Uterus (tissue), 2 donors: ENCODE measurements at regions not wholly inside any gene's neighbourhood (a gene's known extent, or its start where the extent isn't known, plus 50 kb on each side); places are given as distances from the start of the nearest gene placed in this dataset.
"Not testable (repeated sequence)": the region's sequence is repeated elsewhere in the genome, so short reads cannot be mapped to it uniquely, and the experiment has no call there.

ENCODE experiments used
- POLR2A ChIP-seq, 2 donors: fragments of 450-650 bp; IDR thresholded peaks; one replicate each; pipeline ENCODE4 v1.6.1; 2016; ENCODE audit warnings: antibody characterized with exemption in 2 of 2, mild to moderate bottlenecking in 1 of 2, moderate library complexity in 1 of 2
- TF ChIP-seq, protein P1 (sequence below), 4 experiments: fragments of 200-600 bp in 2 of 4; fragments of 450-650 bp in 2 of 4; sonication (generic) in 2 of 4; IDR thresholded peaks; one replicate each; pipeline ENCODE4 v1.5.1; 2016 to 2019; ENCODE audit warnings: antibody characterized with exemption in 4 of 4, mild to moderate bottlenecking in 2 of 4, moderate library complexity in 1 of 4

DNA sequence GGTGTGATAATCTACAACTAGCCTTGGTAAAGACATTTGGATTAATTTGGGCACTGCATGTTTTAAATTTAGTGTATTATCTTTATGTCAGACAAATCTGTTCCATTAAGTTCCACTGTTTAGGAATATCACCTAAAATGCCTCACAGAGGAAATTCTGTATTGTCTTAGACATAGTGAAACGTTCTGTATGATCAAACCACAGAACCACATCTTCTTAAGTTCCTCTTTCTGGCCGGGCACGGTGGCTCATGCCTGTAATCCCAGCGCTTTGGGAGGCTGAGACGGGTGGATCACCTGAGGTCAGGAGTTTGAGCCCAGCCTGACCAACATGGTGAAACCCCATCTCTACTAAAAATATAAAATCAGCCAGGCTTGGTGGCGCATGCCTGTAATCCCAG is 475.3 kb upstream of the CCDC179 start:
- TF ChIP-seq, protein P1, sequence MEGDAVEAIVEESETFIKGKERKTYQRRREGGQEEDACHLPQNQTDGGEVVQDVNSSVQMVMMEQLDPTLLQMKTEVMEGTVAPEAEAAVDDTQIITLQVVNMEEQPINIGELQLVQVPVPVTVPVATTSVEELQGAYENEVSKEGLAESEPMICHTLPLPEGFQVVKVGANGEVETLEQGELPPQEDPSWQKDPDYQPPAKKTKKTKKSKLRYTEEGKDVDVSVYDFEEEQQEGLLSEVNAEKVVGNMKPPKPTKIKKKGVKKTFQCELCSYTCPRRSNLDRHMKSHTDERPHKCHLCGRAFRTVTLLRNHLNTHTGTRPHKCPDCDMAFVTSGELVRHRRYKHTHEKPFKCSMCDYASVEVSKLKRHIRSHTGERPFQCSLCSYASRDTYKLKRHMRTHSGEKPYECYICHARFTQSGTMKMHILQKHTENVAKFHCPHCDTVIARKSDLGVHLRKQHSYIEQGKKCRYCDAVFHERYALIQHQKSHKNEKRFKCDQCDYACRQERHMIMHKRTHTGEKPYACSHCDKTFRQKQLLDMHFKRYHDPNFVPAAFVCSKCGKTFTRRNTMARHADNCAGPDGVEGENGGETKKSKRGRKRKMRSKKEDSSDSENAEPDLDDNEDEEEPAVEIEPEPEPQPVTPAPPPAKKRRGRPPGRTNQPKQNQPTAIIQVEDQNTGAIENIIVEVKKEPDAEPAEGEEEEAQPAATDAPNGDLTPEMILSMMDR (IDR thresholded peaks at IDR 0.05) = not testable (repeated sequence)
- not testable (repeated sequence) for TF ChIP-seq POLR2A (IDR thresholded peaks at IDR 0.05)
